OCI-LY7 (cell line): ENCODE measurements at regions not wholly inside any gene's neighbourhood (a gene's known extent, or its start where the extent isn't known, plus 50 kb on each side); places are given as distances from the start of the nearest gene placed in this dataset.

Experiments
- CTCF ChIP-seq: fragments of 200-600 bp; sonication (generic); conservative IDR thresholded peaks from 2 replicates; pipeline ENCODE4 v1.5.1; 2014; ENCODE audit warnings: mild to moderate bottlenecking, antibody characterized with exemption, low read length, moderate library complexity, mixed read lengths
- EZH2phosphoT487 ChIP-seq: fragments of 200-600 bp; sonication (generic); IDR thresholded peaks from 2 replicates; pipeline ENCODE4 v1.6.1; 2018; ENCODE audit warnings: low read depth, borderline replicate concordance, mild to moderate bottlenecking, mixed run types, antibody characterized with exemption, low read length, moderate library complexity, mixed read lengths

DNA sequence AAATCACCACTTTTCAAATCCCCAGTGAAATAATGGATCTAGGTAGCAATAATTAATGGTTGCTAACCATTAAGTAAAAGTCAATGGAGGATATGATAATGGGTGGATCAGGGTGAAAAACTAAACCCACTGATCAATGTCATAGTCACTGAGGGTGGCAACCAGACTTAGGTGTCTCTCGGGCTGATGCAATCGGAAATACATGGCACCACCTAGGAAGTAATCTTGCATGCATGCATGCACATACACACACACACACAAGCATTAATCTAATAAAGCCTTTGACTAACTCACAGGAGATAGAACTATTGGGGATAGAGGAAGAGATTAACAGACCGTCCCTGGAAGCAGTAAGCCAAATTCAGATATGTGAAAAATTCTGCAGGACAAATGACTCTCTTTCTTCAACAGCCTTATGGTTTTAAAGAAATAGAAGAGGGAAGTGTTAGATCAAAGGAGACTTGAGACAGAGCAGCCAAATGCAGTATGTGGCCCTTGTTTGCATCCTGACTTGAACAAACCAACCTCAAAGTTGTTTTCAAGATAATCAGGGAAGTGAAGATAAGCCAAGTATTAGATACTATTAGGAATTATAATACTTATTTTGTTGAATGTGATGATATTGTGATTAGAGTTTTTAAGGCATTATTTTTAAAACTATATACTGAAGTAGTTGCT lies 186.0 kb upstream of the RMP24 start:
- TF ChIP-seq CTCF = no peak
- TF ChIP-seq EZH2phosphoT487 = no peak
